GM20000 (cell line): ENCODE measurements at regions not wholly inside any gene's neighbourhood (a gene's known extent, or its start where the extent isn't known, plus 50 kb on each side); places are given as distances from the start of the nearest gene placed in this dataset.

Experiments
- DNase-seq: peaks from one replicate; pipeline ENCODE4 v3.0.0; 2012; ENCODE audit warnings: low spot score
- CTCF ChIP-seq: IDR thresholded peaks from 2 replicates; pipeline ENCODE4 v1.5.1; 2012; ENCODE audit warnings: mild to moderate bottlenecking, control low read depth; ENCODE audit errors: extremely low read depth, missing control alignments

- DNase-seq = no peak
These were observed 75.2 kb upstream of the FREM1 start for GRCh38 chr9:14985419-14985818.

GRCh38 chr9:14983599-14983998 is 73.4 kb upstream of the FREM1 start:
- DNase-seq = no peak
- TF ChIP-seq CTCF = no peak

More at GRCh38 chr9:14985419-14985818, 75.2 kb upstream of the FREM1 start:
- TF ChIP-seq CTCF = no peak

GRCh38 chr9:14981291-14981950 is 71.2 kb upstream of the FREM1 start:
- no peak for TF ChIP-seq CTCF
- DNase-seq = no peak

GRCh38 chr9:14978022-14979000 is 68.1 kb upstream of the FREM1 start:
- TF ChIP-seq CTCF = no peak
- no peak for DNase-seq

GRCh38 chr9:14967450-14968321 is 57.5 kb upstream of the FREM1 start:
- DNase-seq = no peak

More at GRCh38 chr9:14967450-14968321, 57.5 kb upstream of the FREM1 start:
- no peak for TF ChIP-seq CTCF
